Liver (tissue), 3 donors: ENCODE measurements at regions not wholly inside any gene's neighbourhood (a gene's known extent, or its start where the extent isn't known, plus 50 kb on each side); places are given as distances from the start of the nearest gene placed in this dataset.

Experiments used
- CTCF ChIP-seq: fragments of 150-350 bp; IDR thresholded peaks from 2 replicates; pipeline ENCODE4 v1.5.1; 2017; ENCODE audit warnings: improper control_type of control experiment, low read depth, low read length; ENCODE audit not compliant: missing input control
- TAF1 ChIP-seq: conservative IDR thresholded peaks from 2 replicates; pipeline ENCODE4 v1.6.1; 2016; ENCODE audit warnings: antibody characterized with exemption, mild to moderate bottlenecking
- donor health status: healthy.
- donor health status: healthy.

GRCh38 chr15:66635006-66635405 is 67.0 kb upstream of the SMAD6 start:
- no peak for TF ChIP-seq TAF1
- TF ChIP-seq CTCF: no peak
